HUES48 (cell line): ENCODE measurements at regions not wholly inside any gene's neighbourhood (a gene's known extent, or its start where the extent isn't known, plus 50 kb on each side); places are given as distances from the start of the nearest gene placed in this dataset.

ENCODE experiments used
- H3K27ac ChIP-seq: one replicate; pipeline ENCODE4 v1.7.0; 2013; ENCODE audit warnings: low read depth, low read length, inconsistent platforms
- H3K27me3 ChIP-seq: 2 replicates; pipeline ENCODE4 v1.6.1; 2013; ENCODE audit warnings: mild to moderate bottlenecking, low read length; ENCODE audit not compliant: control insufficient read depth, insufficient read depth
- H3K36me3 ChIP-seq: 2 replicates; pipeline ENCODE4 v1.6.1; 2013; ENCODE audit warnings: low read length; ENCODE audit not compliant: control insufficient read depth, insufficient read depth
- H3K4me1 ChIP-seq: 2 replicates; pipeline ENCODE4 v1.6.1; 2013; ENCODE audit warnings: mild to moderate bottlenecking, low read length; ENCODE audit not compliant: control insufficient read depth, insufficient read depth
- H3K4me3 ChIP-seq: 2 replicates; pipeline ENCODE4 v1.5.1; 2013; ENCODE audit warnings: mild to moderate bottlenecking, low read depth, low read length
- H3K9ac ChIP-seq: 2 replicates; pipeline ENCODE4 v1.6.1; 2013; ENCODE audit warnings: mild to moderate bottlenecking, low read depth, low read length, moderate library complexity
- H3K9me3 ChIP-seq: 2 replicates; pipeline ENCODE4 v1.6.1; 2013; ENCODE audit warnings: low read length; ENCODE audit not compliant: control insufficient read depth, insufficient read depth

DNA sequence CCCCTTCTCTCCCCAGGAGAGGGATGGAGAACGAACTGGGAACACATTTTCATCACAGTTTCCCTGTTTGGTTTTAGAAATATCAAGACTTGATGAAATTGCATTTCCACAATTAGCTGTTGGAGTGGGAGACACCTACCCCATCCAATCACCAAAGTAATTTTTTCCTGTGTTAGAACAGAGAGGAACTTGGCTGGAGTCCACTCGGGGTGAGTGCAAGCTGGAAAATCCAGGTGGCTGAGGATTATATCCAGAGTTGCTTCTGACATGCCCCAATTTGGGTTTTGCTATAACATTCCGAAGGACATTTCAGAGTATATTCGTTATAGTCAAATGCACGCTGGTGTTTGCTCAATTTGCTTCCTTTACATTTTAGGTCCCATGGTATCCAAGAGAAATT lies 231.8 kb downstream of the C16orf95 start:
- no peak overlapping the region for H3K27ac ChIP-seq
- H3K4me3 ChIP-seq = no peak overlapping the region
- H3K27me3 ChIP-seq = no peaks in the 10 kb centered on the region
- H3K36me3 ChIP-seq = no peaks in the 10 kb centered on the region
- peaks cover 28% of the 10 kb centered on the region for H3K9me3 ChIP-seq
- no peak overlapping the region for H3K9ac ChIP-seq
- H3K4me1 ChIP-seq = no peaks in the 10 kb centered on the region; the same call in 1 of the 2 replicates

DNA sequence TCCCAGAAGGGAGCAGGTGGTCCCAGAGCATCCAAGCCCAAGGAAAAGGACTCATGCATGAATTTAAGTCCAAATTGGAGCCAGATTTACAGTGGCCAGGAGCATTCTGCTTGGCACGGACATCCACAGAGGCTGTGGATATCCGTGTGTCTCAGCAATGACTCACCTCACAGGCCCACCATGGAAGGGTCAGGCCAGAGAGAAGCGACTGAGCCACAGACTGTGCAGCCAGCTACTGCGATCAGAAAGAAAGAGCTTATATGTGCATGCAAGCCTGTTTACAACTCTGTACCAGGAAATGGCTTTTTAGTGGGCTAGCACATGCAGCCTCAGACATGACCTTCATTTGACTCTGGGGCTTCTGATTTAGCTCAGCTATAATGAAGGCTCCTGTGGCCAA lies 231.0 kb downstream of the C16orf95 start:
- H3K27me3 ChIP-seq = no peaks in the 10 kb centered on the region
- H3K9me3 ChIP-seq = peaks cover 25% of the 10 kb centered on the region
- H3K27ac ChIP-seq = no peak overlapping the region
- H3K4me3 ChIP-seq = no peak overlapping the region
- H3K9ac ChIP-seq = no peak overlapping the region
- H3K4me1 ChIP-seq = no peaks in the 10 kb centered on the region; the same call in 1 of the 2 replicates
- no peaks in the 10 kb centered on the region for H3K36me3 ChIP-seq

DNA sequence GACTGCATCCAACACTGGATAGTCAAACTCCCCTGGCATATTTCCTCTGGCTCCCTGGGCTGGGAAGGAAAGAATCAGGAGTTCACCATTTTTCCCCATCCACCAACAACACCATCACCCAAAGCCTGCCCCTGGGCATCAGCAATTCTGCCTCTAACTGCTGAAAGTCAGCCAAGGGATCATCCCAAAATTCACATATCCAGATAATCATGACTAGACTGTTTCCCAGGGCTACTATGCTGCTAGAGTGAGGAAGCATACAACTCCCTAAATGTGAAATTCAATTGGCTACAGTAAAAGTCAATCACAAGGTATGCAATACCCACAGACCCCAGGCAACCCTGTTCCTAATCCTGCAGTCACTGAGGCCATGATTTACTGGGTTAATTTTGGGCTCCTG lies 230.6 kb downstream of the C16orf95 start:
- H3K9me3 ChIP-seq = peaks cover 22% of the 10 kb centered on the region
- H3K27me3 ChIP-seq = no peaks in the 10 kb centered on the region
- no peak overlapping the region for H3K9ac ChIP-seq
- no peaks in the 10 kb centered on the region; the same call in 1 of the 2 replicates for H3K4me1 ChIP-seq
- H3K4me3 ChIP-seq = no peak overlapping the region
- no peaks in the 10 kb centered on the region for H3K36me3 ChIP-seq
- no peak overlapping the region for H3K27ac ChIP-seq

DNA sequence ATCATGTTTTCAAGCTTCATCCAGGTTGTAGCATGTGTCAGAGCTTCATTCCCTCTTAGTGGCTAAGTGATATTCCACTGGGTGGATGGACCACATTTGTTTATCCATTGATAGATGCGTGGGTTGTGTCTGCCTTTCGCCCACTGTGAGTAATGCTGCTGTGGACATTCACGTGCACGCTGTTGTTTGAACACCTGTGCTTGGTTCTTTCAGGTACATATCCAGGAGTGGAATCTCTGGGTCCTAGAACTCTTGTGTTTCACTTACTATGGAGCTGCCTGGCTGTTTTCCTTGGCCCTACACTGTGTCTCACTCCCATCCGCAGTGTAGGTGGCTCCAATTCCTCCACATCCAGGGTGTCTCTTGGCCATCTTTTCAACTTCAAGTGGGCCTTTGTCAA lies 224.2 kb downstream of the C16orf95 start:
- Histone ChIP-seq H3K27ac (no peak overlapping the region), H3K9me3 (no peaks in the 10 kb centered on the region), H3K9ac (no peak overlapping the region), H3K27me3 (0 out of 2 replicates have a peak, but pooled peaks cover 2% of the 10 kb centered on the region), H3K4me3 (no peak overlapping the region), H3K36me3 (no peaks in the 10 kb centered on the region), H3K4me1 (peaks cover 9% of the 10 kb centered on the region; the same call in 1 of the 2 replicates)

DNA sequence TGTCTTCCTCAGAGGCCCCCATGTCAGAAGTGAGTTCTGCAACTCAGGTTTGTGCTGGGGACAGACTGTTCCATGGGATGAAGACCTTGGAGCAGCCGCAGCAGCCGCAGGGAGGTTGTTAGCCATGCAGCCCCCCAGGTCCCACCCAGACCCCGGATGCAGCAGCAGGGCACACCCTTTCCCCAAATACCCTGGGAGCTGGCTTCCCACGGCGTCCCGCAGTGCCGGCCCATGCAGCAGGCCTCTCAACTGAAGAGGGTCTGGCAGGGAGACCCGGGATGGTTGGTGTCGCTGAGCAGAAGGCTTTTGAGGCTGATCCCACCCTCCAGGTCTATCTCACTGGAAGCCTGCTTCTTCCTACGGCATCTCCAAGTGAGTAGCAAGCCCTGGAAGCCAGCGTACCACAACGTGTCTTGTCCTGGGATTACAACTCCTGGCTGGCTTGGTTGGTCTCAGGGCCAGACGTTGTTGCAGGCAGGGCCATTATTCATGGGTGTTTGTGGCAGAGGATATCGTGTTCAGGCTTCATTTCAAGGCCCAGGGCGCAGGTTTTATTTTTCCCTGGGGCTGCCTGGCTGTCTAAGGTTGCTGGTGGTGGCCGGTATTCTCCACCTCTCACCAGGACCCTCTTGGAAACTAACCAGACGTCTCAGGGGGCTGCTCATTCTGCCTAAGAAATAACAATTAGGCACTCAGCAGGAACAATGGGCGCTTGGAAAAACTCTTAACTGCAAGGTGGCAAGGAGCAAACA lies 223.2 kb downstream of the C16orf95 start:
- Histone ChIP-seq H3K9ac (no peak overlapping the region), H3K27ac (peak overlapping the region; percentile 27), H3K9me3 (no peaks in the 10 kb centered on the region), H3K27me3 (0 out of 2 replicates have a peak, but pooled peaks cover 2% of the 10 kb centered on the region), H3K4me1 (peaks cover 9% of the 10 kb centered on the region; the same call in 1 of the 2 replicates), H3K36me3 (no peaks in the 10 kb centered on the region), H3K4me3 (no peak overlapping the region)

DNA sequence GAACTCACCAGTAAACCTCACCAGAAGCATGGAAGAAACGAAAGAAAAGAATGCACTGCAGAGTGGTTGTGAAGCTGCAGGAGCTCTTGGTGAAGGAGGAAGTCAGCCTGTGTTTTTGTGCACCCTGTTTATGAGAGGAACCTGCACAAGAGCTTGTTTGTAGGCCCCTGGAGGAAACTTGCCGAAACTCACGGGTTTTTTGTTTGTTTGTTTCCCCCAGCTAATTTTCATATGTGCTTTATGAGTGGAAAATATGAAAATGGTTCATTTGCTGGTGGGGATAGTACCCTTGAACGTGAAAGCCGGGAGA lies 222.7 kb downstream of the C16orf95 start:
- no peak overlapping the region for H3K4me3 ChIP-seq
- no peaks in the 10 kb centered on the region for H3K36me3 ChIP-seq
- H3K9ac ChIP-seq = no peak overlapping the region
- H3K9me3 ChIP-seq = no peaks in the 10 kb centered on the region
- peak overlapping the region; percentile 27 for H3K27ac ChIP-seq
- peaks cover 14% of the 10 kb centered on the region for H3K4me1 ChIP-seq
- H3K27me3 ChIP-seq = 0 out of 2 replicates have a peak, but pooled peaks cover 2% of the 10 kb centered on the region

DNA sequence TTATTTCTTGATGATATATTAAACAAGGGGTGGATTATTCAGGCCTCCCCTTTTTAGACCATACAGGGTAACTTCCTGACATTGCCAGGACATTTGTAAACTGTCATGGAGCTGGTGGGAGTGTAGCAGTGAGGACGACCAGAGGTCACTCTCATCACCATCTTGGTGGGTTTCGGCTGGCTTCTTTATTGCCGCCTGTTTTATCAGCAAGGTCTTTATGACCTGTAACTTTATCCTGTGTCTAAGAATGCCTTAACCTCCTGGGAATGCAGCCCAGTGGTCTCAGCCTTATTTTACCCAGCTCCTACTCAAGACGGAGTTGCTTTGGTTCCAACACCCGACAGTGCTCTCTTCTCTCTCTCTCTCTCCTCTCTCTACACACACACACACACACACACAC lies 221.9 kb downstream of the C16orf95 start:
- Histone ChIP-seq H3K9ac (no peak overlapping the region), H3K36me3 (no peaks in the 10 kb centered on the region), H3K27me3 (0 out of 2 replicates have a peak, but pooled peaks cover 2% of the 10 kb centered on the region), H3K4me3 (no peak overlapping the region), H3K27ac (no peak overlapping the region), H3K4me1 (peaks cover 22% of the 10 kb centered on the region), H3K9me3 (no peaks in the 10 kb centered on the region)

DNA sequence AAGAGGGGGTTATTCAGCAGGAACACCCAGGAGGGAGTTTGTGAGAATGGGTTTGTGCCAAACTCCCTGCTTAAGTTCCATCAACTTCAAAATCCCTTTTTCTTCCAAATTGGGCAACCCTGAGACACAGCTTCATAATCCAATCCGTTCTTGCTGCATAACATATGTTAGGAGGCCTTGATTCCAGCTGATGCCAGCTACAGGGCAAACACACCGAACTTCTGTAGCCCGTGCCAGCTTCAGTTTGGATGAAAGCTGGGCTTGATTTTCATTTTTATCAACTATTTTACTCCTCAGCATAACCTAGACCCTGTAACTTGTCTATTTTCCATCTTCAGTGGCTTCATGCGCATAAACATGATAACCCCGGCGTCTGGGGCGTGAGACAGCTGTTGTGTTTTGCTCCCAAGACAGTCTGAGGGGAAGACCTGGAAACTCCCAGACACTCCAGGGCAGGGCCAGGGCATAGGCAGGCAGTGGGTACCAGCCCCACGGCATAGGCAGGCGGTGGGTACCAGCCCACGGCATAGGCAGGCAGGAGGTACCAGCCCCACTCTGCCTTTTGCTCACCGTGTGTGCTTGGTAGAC lies 220.4 kb downstream of the C16orf95 start:
- H3K4me3 ChIP-seq = no peak overlapping the region
- H3K36me3 ChIP-seq = no peaks in the 10 kb centered on the region
- H3K9me3 ChIP-seq = no peaks in the 10 kb centered on the region
- H3K9ac ChIP-seq = no peak overlapping the region
- no peak overlapping the region for H3K27ac ChIP-seq
- H3K27me3 ChIP-seq = 0 out of 2 replicates have a peak, but pooled peaks cover 2% of the 10 kb centered on the region
- peaks cover 22% of the 10 kb centered on the region for H3K4me1 ChIP-seq

DNA sequence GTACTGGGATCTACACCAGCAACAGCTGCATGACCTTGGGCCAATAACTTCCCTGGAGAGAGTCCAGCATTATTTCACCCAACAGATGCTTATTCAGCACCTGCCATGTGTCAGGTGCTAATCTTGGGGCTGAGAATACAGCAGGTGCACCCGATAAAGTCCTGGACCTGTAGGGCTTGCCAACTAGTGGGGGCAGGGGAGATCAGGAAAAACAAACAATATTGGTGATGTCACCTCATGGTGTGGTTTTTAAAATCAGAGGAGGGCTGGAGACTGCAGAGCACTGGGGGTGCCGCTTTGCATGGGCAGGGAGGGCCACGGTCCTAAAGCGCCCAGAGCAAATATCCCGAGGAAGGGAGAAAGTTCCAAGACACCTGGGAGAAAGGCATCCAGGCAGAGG lies 218.8 kb downstream of the C16orf95 start:
- H3K4me1 ChIP-seq = peaks cover 22% of the 10 kb centered on the region
- H3K9ac ChIP-seq = no peak overlapping the region
- no peak overlapping the region for H3K27ac ChIP-seq
- H3K4me3 ChIP-seq = no peak overlapping the region
- H3K27me3 ChIP-seq = no peaks in the 10 kb centered on the region
- H3K36me3 ChIP-seq = no peaks in the 10 kb centered on the region
- no peaks in the 10 kb centered on the region for H3K9me3 ChIP-seq

DNA sequence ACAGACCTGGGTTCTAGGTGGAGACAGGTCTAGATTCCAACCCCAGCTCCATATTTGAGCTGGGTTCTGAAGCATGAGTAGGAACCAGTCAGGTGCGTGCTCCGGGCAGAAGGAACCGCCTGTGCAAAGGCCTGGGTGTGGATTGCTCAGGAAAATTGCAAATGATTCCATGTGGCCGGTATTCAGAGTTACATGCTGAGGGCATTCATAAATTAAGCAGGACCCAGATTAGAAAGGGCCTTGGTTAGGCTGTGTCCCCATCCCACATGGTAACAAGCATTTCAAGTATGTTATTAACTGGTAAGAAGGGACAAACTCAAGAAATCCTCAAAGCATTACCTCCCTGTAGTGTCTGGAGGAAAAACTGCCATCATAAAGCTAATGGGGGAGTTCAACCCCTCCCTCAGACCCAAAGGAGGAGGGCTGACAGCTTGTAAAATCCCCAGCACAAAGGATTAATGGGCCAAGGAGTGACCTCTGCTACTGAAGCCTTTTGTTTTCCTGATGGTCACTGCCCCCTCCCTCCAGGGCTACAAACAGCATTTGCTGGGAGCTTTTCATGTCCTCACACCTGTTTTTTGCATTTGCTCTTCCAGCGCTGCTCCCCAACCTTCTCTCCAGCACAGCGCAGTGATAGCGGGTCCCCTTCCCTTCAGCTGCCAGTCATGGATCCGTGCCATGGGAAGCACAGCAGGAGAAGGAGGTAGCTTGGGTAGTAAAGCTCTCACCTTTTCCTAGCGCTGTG lies 218.0 kb downstream of the C16orf95 start:
- H3K27ac ChIP-seq = no peak overlapping the region
- H3K27me3 ChIP-seq = no peaks in the 10 kb centered on the region
- H3K9ac ChIP-seq = no peak overlapping the region
- no peaks in the 10 kb centered on the region for H3K9me3 ChIP-seq
- peaks cover 17% of the 10 kb centered on the region for H3K4me1 ChIP-seq
- H3K4me3 ChIP-seq = no peak overlapping the region
- no peaks in the 10 kb centered on the region for H3K36me3 ChIP-seq
